ENCODE measurements at regions not wholly inside any gene's neighbourhood (a gene's known extent, or its start where the extent isn't known, plus 50 kb on each side); places are given as distances from the start of the nearest gene placed in this dataset.

DNA sequence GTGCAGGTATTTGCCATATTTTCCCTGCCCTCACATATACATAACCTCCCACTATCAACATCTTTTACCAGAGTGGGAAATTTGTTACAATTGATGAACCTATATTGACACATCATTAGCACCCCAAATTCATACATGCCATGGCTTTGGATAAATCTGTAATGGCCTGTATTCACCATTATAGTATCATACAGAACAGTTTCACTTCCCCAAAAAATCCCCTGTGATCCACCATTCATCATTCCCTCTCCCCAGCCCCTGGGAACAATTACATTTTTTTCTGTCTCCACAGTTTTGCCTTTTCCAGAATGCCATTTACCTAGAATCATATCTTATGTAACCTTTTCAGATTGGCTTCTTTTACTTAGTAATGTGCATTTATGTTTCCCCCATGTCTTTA, 494.5 kb downstream of the RNF144A start:
- no peaks in the 10 kb centered on the region for H3K9me3 ChIP-seq (ENCODE audit: control insufficient read depth, insufficient read depth, low read length)
- no peak overlapping the region for H3K4me2 ChIP-seq (ENCODE audit: low read length)
- H3K79me2 ChIP-seq (ENCODE audit: control insufficient read depth, low read length): no peaks in the 10 kb centered on the region
- H3K27me3 ChIP-seq (ENCODE audit: control insufficient read depth, low read length): no peaks in the 10 kb centered on the region
- H3K4me3 ChIP-seq (ENCODE audit: low read length): no peak overlapping the region
- H4K20me1 ChIP-seq (ENCODE audit: control insufficient read depth, insufficient read depth, low read depth, low read length): no peaks in the 10 kb centered on the region
- H3K4me1 ChIP-seq (ENCODE audit: control insufficient read depth, low read length): no peaks in the 10 kb centered on the region
- TF ChIP-seq EZH2phosphoT487 (IDR thresholded peaks at IDR 0.05; ENCODE audit: borderline replicate concordance, low read length): no peak
- TF ChIP-seq, protein P1, sequence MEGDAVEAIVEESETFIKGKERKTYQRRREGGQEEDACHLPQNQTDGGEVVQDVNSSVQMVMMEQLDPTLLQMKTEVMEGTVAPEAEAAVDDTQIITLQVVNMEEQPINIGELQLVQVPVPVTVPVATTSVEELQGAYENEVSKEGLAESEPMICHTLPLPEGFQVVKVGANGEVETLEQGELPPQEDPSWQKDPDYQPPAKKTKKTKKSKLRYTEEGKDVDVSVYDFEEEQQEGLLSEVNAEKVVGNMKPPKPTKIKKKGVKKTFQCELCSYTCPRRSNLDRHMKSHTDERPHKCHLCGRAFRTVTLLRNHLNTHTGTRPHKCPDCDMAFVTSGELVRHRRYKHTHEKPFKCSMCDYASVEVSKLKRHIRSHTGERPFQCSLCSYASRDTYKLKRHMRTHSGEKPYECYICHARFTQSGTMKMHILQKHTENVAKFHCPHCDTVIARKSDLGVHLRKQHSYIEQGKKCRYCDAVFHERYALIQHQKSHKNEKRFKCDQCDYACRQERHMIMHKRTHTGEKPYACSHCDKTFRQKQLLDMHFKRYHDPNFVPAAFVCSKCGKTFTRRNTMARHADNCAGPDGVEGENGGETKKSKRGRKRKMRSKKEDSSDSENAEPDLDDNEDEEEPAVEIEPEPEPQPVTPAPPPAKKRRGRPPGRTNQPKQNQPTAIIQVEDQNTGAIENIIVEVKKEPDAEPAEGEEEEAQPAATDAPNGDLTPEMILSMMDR (IDR thresholded peaks at IDR 0.05; ENCODE audit: low read depth, low read length, poor library complexity, severe bottlenecking): no peak
- no peaks in the 10 kb centered on the region for H3K9me2 ChIP-seq (replicated peaks; ENCODE audit: control insufficient read depth, low read length)
- H3K36me3 ChIP-seq (ENCODE audit: control insufficient read depth, low read length): no peaks in the 10 kb centered on the region
- H3F3A ChIP-seq (ENCODE audit: control insufficient read depth, insufficient read depth): no peaks in the 10 kb centered on the region
- H3K27ac ChIP-seq (ENCODE audit: low read depth, low read length): no peak overlapping the region

DNA sequence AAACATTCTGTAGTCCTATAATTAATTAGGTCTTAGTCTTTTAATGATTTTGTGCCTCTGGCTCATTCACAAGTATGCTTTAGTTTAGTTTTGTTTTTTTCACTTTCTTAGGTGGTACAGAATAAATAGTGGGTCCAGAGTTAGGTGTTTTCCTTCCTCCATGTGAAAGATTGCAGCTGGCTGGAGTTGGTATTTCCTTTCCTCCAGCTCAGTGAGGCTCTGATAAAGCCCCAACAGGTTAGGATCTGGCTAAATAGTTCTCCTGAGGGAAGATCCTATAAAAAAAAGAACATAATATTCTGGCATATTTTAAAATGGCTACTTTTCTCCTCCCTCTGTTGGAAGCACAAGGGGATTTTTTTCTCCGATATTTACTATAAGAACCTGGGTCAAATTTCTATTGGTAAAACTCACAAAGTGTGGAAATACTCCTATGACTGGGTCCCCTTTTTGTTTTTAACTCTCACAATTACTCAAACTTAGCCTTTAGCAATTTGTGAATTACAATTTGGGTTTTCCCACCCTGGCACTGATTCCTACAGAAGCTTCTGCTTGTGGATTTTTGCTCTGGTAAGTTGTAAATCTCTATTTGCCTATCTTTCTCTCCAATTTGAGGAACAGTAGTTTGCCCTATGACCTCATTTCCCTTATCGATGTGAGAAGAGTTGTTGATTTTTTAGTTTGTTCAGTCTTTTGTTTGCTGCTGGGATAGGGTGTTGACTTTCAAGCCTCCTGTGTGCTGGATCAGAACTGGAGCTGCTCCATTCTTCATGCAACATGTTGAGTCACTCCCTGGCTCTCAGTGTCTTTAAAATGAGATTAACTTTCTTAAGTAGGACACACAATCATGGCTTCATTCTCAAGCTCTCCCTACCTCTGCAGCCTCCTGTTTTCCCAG, 500.9 kb downstream of the RNF144A start:
- no peaks in the 10 kb centered on the region for H3K9me2 ChIP-seq (replicated peaks; ENCODE audit: control insufficient read depth, low read length)
- H3K4me3 ChIP-seq (ENCODE audit: low read length): no peak overlapping the region
- TF ChIP-seq, protein P1 (IDR thresholded peaks at IDR 0.05; ENCODE audit: low read depth, low read length, poor library complexity, severe bottlenecking): no peak
- no peak for TF ChIP-seq EZH2phosphoT487 (IDR thresholded peaks at IDR 0.05; ENCODE audit: borderline replicate concordance, low read length)
- no peaks in the 10 kb centered on the region for H3K36me3 ChIP-seq (ENCODE audit: control insufficient read depth, low read length)
- no peaks in the 10 kb centered on the region for H3K79me2 ChIP-seq (ENCODE audit: control insufficient read depth, low read length)
- no peaks in the 10 kb centered on the region for H3K9me3 ChIP-seq (ENCODE audit: control insufficient read depth, insufficient read depth, low read length)
- no peaks in the 10 kb centered on the region for H4K20me1 ChIP-seq (ENCODE audit: control insufficient read depth, insufficient read depth, low read depth, low read length)
- H3K27me3 ChIP-seq (ENCODE audit: control insufficient read depth, low read length): no peaks in the 10 kb centered on the region
- peaks cover 5% of the 10 kb centered on the region; the same call in 1 of the 2 replicates for H3K4me1 ChIP-seq (ENCODE audit: control insufficient read depth, low read length)
- no peak overlapping the region for H3K4me2 ChIP-seq (ENCODE audit: low read length)
- no peak overlapping the region for H3K27ac ChIP-seq (ENCODE audit: low read depth, low read length)
- no peaks in the 10 kb centered on the region for H3F3A ChIP-seq (ENCODE audit: control insufficient read depth, insufficient read depth)

DNA sequence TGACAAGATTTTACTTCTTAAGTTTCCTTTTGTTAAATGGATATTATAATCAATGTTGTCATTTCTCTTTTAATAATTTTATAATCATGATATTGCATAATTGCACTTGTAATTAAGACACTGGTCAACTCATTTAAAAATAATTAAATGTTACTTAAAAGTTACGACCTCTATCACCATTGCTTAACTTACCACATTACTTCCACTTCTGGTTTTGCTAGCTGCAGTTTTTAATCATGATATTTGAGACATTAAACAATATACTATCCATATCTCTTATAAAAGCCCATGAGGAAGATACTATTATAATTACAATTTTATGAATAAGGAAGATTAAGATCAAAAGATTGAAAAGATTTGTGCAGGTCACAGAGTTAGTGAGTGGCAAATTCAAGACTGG, 502.0 kb downstream of the RNF144A start:
- Histone ChIP-seq H3K4me3 (ENCODE audit: low read length) (no peak overlapping the region), H4K20me1 (ENCODE audit: control insufficient read depth, insufficient read depth, low read depth, low read length) (no peaks in the 10 kb centered on the region), H3K4me2 (ENCODE audit: low read length) (no peak overlapping the region), H3F3A (ENCODE audit: control insufficient read depth, insufficient read depth) (no peaks in the 10 kb centered on the region), H3K27me3 (ENCODE audit: control insufficient read depth, low read length) (no peaks in the 10 kb centered on the region), H3K4me1 (ENCODE audit: control insufficient read depth, low read length) (peaks cover 5% of the 10 kb centered on the region; the same call in 1 of the 2 replicates), H3K9me3 (ENCODE audit: control insufficient read depth, insufficient read depth, low read length) (no peaks in the 10 kb centered on the region), H3K36me3 (ENCODE audit: control insufficient read depth, low read length) (no peaks in the 10 kb centered on the region), H3K9me2 (replicated peaks; ENCODE audit: control insufficient read depth, low read length) (no peaks in the 10 kb centered on the region), H3K27ac (ENCODE audit: low read depth, low read length) (no peak overlapping the region), H3K79me2 (ENCODE audit: control insufficient read depth, low read length) (no peaks in the 10 kb centered on the region)
- TF ChIP-seq, protein P1 (IDR thresholded peaks at IDR 0.05; ENCODE audit: low read depth, low read length, poor library complexity, severe bottlenecking): no peak
- TF ChIP-seq EZH2phosphoT487 (IDR thresholded peaks at IDR 0.05; ENCODE audit: borderline replicate concordance, low read length): no peak

All from DOHH2 (cell line).